Coronary artery (tissue), 2 donors: ENCODE measurements at regions not wholly inside any gene's neighbourhood (a gene's known extent, or its start where the extent isn't known, plus 50 kb on each side); places are given as distances from the start of the nearest gene placed in this dataset.

ENCODE experiments used
- DNase-seq: peaks from one replicate; pipeline ENCODE4 v3.0.0-alpha.2; 2017; ENCODE audit warnings: low spot score
- H3K27ac ChIP-seq, 2 donors: fragments of 200-600 bp; sonication (generic); one replicate each; pipeline ENCODE4 v1.5.1; 2016 to 2019
- H3K4me3 ChIP-seq: fragments of 200-600 bp; sonication (generic); 2 replicates; pipeline ENCODE4 v1.5.1; 2016; ENCODE audit warnings: mild to moderate bottlenecking, moderate library complexity
- TF ChIP-seq, protein P1 (sequence below): fragments of 200-600 bp; sonication (generic); IDR thresholded peaks from one replicate; pipeline ENCODE4 v1.5.1; 2019; ENCODE audit warnings: antibody characterized with exemption

GRCh38 chr13:74062933-74063332 lies 71.3 kb downstream of the KLF12 start:
- peak overlapping the region; percentile 62 for H3K4me3 ChIP-seq
- peak overlapping the region; percentile 73 to 81 for H3K27ac ChIP-seq
- DNase-seq, result peak; percentile 78
- TF ChIP-seq, protein P1, sequence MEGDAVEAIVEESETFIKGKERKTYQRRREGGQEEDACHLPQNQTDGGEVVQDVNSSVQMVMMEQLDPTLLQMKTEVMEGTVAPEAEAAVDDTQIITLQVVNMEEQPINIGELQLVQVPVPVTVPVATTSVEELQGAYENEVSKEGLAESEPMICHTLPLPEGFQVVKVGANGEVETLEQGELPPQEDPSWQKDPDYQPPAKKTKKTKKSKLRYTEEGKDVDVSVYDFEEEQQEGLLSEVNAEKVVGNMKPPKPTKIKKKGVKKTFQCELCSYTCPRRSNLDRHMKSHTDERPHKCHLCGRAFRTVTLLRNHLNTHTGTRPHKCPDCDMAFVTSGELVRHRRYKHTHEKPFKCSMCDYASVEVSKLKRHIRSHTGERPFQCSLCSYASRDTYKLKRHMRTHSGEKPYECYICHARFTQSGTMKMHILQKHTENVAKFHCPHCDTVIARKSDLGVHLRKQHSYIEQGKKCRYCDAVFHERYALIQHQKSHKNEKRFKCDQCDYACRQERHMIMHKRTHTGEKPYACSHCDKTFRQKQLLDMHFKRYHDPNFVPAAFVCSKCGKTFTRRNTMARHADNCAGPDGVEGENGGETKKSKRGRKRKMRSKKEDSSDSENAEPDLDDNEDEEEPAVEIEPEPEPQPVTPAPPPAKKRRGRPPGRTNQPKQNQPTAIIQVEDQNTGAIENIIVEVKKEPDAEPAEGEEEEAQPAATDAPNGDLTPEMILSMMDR, result no peak

GRCh38 chr13:74061926-74062595 lies 72.1 kb downstream of the KLF12 start:
- TF ChIP-seq, protein P1, result no peak
- peak overlapping the region; percentile 73 to 81 for H3K27ac ChIP-seq
- DNase-seq, result no peak
- peak overlapping the region; percentile 62 for H3K4me3 ChIP-seq

DNA sequence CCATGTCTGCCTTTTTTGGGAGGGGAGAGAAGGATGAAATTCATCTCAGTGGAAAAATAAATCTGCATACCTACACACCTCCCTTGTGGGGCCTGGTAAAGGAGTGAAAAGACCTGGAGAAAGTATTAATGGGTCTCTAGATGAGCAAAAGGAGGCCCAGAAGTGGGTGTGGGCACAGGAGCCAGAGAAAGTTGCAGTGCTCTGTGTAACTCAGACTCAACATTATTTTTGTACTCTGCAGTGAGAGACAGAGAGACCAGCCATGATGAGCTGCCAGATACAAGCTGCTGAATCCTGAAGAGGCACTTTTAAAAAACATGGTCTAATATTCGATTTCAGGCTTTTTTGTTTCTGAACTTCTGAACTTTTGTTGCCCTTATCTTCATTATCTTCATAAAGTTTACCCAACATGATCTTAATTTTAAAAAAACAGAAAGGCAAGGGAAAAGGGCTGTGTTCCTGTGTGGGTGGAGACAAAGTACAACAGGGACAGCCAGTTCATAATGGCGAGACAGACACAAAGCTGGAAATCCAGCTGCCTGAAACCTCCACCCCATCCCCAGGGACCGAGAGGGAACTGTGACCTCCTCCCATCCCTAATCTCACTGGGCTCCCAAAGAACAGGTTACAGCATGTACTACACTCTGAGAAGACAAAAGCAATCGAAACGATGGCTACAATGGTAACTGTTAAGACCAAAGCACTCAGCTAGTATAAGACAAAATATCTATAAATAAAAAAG lies 77.2 kb downstream of the KLF12 start:
- DNase-seq, result no peak
- H3K4me3 ChIP-seq, result peak overlapping the region; percentile 13
- H3K27ac ChIP-seq, result peak overlapping the region; percentile 41 to 74
- TF ChIP-seq, protein P1, result no peak

DNA sequence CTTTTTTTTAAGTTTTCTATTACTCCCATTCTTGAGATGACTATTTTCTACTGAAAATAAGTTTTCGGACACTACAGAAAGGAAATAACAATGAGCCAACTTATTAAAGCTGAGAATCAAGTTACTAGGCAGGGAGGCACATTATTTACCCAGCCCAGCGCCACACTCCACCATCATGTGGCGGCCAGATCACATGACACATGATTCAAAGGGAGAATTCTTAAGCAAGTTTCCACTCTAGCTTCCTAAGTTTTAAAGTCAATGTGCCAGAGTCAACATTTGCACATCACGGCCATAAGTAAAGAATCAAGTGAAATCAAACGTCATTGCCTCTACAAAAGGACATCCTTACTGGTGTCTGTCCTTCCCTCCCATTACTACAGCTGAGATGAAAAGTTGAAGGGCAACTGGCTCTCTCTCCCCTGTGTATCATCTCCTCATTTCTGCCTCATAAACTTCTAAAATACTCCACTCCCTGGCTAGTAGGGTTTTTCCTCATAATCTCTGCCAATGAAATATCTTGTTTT lies 81.7 kb downstream of the KLF12 start:
- H3K27ac ChIP-seq, result no peak overlapping the region
- TF ChIP-seq, protein P1, result no peak
- H3K4me3 ChIP-seq, result no peak overlapping the region
- no peak for DNase-seq

GRCh38 chr13:74048756-74049155 lies 85.4 kb downstream of the KLF12 start:
- no peak overlapping the region for H3K27ac ChIP-seq
- H3K4me3 ChIP-seq, result no peak overlapping the region
- DNase-seq, result no peak
- TF ChIP-seq, protein P1, result no peak

- Histone ChIP-seq H3K4me3 (no peak overlapping the region), H3K27ac (no peak overlapping the region)
- TF ChIP-seq, protein P1, result no peak
- no peak for DNase-seq
Measured at GRCh38 chr13:74047931-74048600, 86.1 kb downstream of the KLF12 start.
